ENCODE measurements at regions not wholly inside any gene's neighbourhood (a gene's known extent, or its start where the extent isn't known, plus 50 kb on each side); places are given as distances from the start of the nearest gene placed in this dataset.

GRCh38 chr6:9040718-9041117 lies 605.4 kb upstream of the SLC35B3 start:
- no TSS peak for BruUV-seq (replicated peaks)
- no peak for DNase-seq (ENCODE audit: low spot score)
- Histone ChIP-seq H3K4me1 (ENCODE audit: insufficient read depth, low read length, poor library complexity, severe bottlenecking) (peaks cover 17% of the 10 kb centered on the region), H3K27me3 (replicated peaks; ENCODE audit: insufficient read depth, low read depth, low read length, poor library complexity) (no peaks in the 10 kb centered on the region), H3K27ac (ENCODE audit: low read depth, low read length, poor library complexity, severe bottlenecking) (no peak overlapping the region), H3K9me3 (ENCODE audit: low read depth, low read length, poor library complexity, severe bottlenecking) (no peaks in the 10 kb centered on the region), H3K4me3 (ENCODE audit: low read depth, low read length, poor library complexity, severe bottlenecking) (no peak overlapping the region), H3K36me3 (ENCODE audit: insufficient read depth, low read length, poor library complexity, severe bottlenecking) (no peaks in the 10 kb centered on the region)
- TF ChIP-seq EZH2 (IDR thresholded peaks at IDR 0.05; ENCODE audit: borderline replicate concordance, low read depth, low read length, poor library complexity, severe bottlenecking): no peak
- TF ChIP-seq, protein P1, sequence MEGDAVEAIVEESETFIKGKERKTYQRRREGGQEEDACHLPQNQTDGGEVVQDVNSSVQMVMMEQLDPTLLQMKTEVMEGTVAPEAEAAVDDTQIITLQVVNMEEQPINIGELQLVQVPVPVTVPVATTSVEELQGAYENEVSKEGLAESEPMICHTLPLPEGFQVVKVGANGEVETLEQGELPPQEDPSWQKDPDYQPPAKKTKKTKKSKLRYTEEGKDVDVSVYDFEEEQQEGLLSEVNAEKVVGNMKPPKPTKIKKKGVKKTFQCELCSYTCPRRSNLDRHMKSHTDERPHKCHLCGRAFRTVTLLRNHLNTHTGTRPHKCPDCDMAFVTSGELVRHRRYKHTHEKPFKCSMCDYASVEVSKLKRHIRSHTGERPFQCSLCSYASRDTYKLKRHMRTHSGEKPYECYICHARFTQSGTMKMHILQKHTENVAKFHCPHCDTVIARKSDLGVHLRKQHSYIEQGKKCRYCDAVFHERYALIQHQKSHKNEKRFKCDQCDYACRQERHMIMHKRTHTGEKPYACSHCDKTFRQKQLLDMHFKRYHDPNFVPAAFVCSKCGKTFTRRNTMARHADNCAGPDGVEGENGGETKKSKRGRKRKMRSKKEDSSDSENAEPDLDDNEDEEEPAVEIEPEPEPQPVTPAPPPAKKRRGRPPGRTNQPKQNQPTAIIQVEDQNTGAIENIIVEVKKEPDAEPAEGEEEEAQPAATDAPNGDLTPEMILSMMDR (conservative IDR thresholded peaks at IDR 0.05; ENCODE audit: low read depth, low read length): no peak
- intact Hi-C loops (cut with micrococcal nuclease; ENCODE audit: unreplicated experiment): no loop called here
- CTCF ChIA-PET: no interaction called here
- POLR2A ChIA-PET (ENCODE audit: low non-redundant PET): no interaction called here

- no peaks in the 10 kb centered on the region for H3K36me3 ChIP-seq (ENCODE audit: insufficient read depth, low read length, poor library complexity, severe bottlenecking)
- peak; percentile 27 for DNase-seq (ENCODE audit: low spot score)
- CTCF ChIA-PET: no interaction called here
- intact Hi-C loops (cut with micrococcal nuclease; ENCODE audit: unreplicated experiment): no loop called here
- H3K4me3 ChIP-seq (ENCODE audit: low read depth, low read length, poor library complexity, severe bottlenecking): no peak overlapping the region
- POLR2A ChIA-PET (ENCODE audit: low non-redundant PET): no interaction called here
- H3K27ac ChIP-seq (ENCODE audit: low read depth, low read length, poor library complexity, severe bottlenecking): no peak overlapping the region
- BruUV-seq (replicated peaks): no TSS peak
- TF ChIP-seq EZH2 (IDR thresholded peaks at IDR 0.05; ENCODE audit: borderline replicate concordance, low read depth, low read length, poor library complexity, severe bottlenecking): no peak
- TF ChIP-seq, protein P1 (conservative IDR thresholded peaks at IDR 0.05; ENCODE audit: low read depth, low read length): peak; percentile 41
- H3K4me1 ChIP-seq (ENCODE audit: insufficient read depth, low read length, poor library complexity, severe bottlenecking): peaks cover 22% of the 10 kb centered on the region
- H3K27me3 ChIP-seq (replicated peaks; ENCODE audit: insufficient read depth, low read depth, low read length, poor library complexity): no peaks in the 10 kb centered on the region
- no peaks in the 10 kb centered on the region for H3K9me3 ChIP-seq (ENCODE audit: low read depth, low read length, poor library complexity, severe bottlenecking)
Observed at GRCh38 chr6:9039258-9039657, 603.9 kb upstream of the SLC35B3 start.

GRCh38 chr6:9028086-9028485 lies 592.7 kb upstream of the SLC35B3 start:
- no TSS peak for BruUV-seq (replicated peaks)
- Histone ChIP-seq H3K27ac (ENCODE audit: low read depth, low read length, poor library complexity, severe bottlenecking) (no peak overlapping the region), H3K4me1 (ENCODE audit: insufficient read depth, low read length, poor library complexity, severe bottlenecking) (no peaks in the 10 kb centered on the region), H3K36me3 (ENCODE audit: insufficient read depth, low read length, poor library complexity, severe bottlenecking) (no peaks in the 10 kb centered on the region), H3K9me3 (ENCODE audit: low read depth, low read length, poor library complexity, severe bottlenecking) (no peaks in the 10 kb centered on the region), H3K4me3 (ENCODE audit: low read depth, low read length, poor library complexity, severe bottlenecking) (no peak overlapping the region), H3K27me3 (replicated peaks; ENCODE audit: insufficient read depth, low read depth, low read length, poor library complexity) (no peaks in the 10 kb centered on the region)
- TF ChIP-seq EZH2 (IDR thresholded peaks at IDR 0.05; ENCODE audit: borderline replicate concordance, low read depth, low read length, poor library complexity, severe bottlenecking): no peak
- TF ChIP-seq, protein P1 (conservative IDR thresholded peaks at IDR 0.05; ENCODE audit: low read depth, low read length): no peak
- DNase-seq (ENCODE audit: low spot score): no peak
- POLR2A ChIA-PET (ENCODE audit: low non-redundant PET): no interaction called here
- CTCF ChIA-PET: no interaction called here
- intact Hi-C loops (cut with micrococcal nuclease; ENCODE audit: unreplicated experiment): no loop called here

Measured in A673 (cell line).